Esophagus (tissue), 2 donors: ENCODE measurements at regions not wholly inside any gene's neighbourhood (a gene's known extent, or its start where the extent isn't known, plus 50 kb on each side); places are given as distances from the start of the nearest gene placed in this dataset.
"Not testable (repeated sequence)": the region's sequence is repeated elsewhere in the genome, so short reads cannot be mapped to it uniquely, and the experiment has no call there.

Experiments
- H3K27ac ChIP-seq, 2 donors: one replicate each; pipeline ENCODE4 v1.5.1; 2013; ENCODE audit warnings: low read depth in 2 of 2, mild to moderate bottlenecking in 2 of 2, inconsistent platforms in 1 of 2, low read length in 1 of 2, moderate library complexity in 1 of 2
- H3K27me3 ChIP-seq, 2 donors: one replicate each; pipeline ENCODE4 v1.6.1; 2013; ENCODE audit warnings: low read length in 2 of 2, control low read depth in 1 of 2, mild to moderate bottlenecking in 1 of 2; ENCODE audit not compliant: insufficient read depth in 2 of 2, control insufficient read depth in 1 of 2
- H3K36me3 ChIP-seq, 2 donors: one replicate each; pipeline ENCODE4 v1.6.1; 2013; ENCODE audit warnings: low read length in 1 of 2; ENCODE audit not compliant: control insufficient read depth in 2 of 2, insufficient read depth in 2 of 2
- H3K4me1 ChIP-seq, 2 donors: one replicate each; pipeline ENCODE4 v1.6.1; 2013; ENCODE audit warnings: low read length in 1 of 2; ENCODE audit not compliant: control insufficient read depth in 2 of 2, insufficient read depth in 2 of 2
- H3K4me3 ChIP-seq, 2 donors: one replicate each; pipeline ENCODE4 v1.5.1; 2013; ENCODE audit warnings: low read length in 2 of 2, mild to moderate bottlenecking in 2 of 2, low read depth in 1 of 2, moderate library complexity in 1 of 2
- H3K9me3 ChIP-seq, 2 donors: one replicate each; pipeline ENCODE4 v1.6.1; 2013; ENCODE audit warnings: mild to moderate bottlenecking in 2 of 2, low read depth in 1 of 2, low read length in 1 of 2, moderate library complexity in 1 of 2; ENCODE audit not compliant: control insufficient read depth in 2 of 2, insufficient read depth in 1 of 2
- WGBS, 2 donors: extraction: QIAGEN DNeasy Blood & Tissue Kit; methylation state at CpG; one replicate each; pipeline ENCODE4 v1.1.7; 2013; 5-methylcytosine and 5-hydroxymethylcytosine counted together
- donor health status: healthy with polysubstance abuse.
- donor health status: Bipolar disorder and iron deficiency.

- no peak overlapping the region for H3K4me3 ChIP-seq
- H3K27ac ChIP-seq: no peak overlapping the region
- no peaks in the 10 kb centered on the region for H3K4me1 ChIP-seq
- no peaks in the 10 kb centered on the region for H3K27me3 ChIP-seq
- WGBS, 2 donors: 93 to 94% methylated on average over 21 to 23 of the region's 23 CpGs
- no peaks in the 10 kb centered on the region for H3K9me3 ChIP-seq
- no peaks in the 10 kb centered on the region for H3K36me3 ChIP-seq
These were observed 474.3 kb downstream of the MID1IP1 start for GRCh38 chrX:39275500-39276068.

- not testable (repeated sequence) for H3K4me3 ChIP-seq, H3K27ac ChIP-seq, H3K36me3 ChIP-seq, H3K4me1 ChIP-seq, H3K9me3 ChIP-seq, H3K27me3 ChIP-seq
- 95 to 98% methylated on average over 11 to 42 of the region's 46 CpGs for WGBS, 2 donors
These were observed 476.6 kb downstream of the MID1IP1 start for GRCh38 chrX:39277685-39278390.

GRCh38 chrX:39283239-39283638, 482.0 kb downstream of the MID1IP1 start:
- Histone ChIP-seq H3K27ac (no peak overlapping the region), H3K4me3 (no peak overlapping the region), H3K27me3 (no peaks in the 10 kb centered on the region), H3K9me3 (no peaks in the 10 kb centered on the region), H3K36me3 (no peaks in the 10 kb centered on the region), H3K4me1 (peaks cover 0 to 4% of the 10 kb centered on the region in 2 donors)

GRCh38 chrX:39288592-39288991, 487.3 kb downstream of the MID1IP1 start:
- no peak overlapping the region for H3K27ac ChIP-seq
- no peaks in the 10 kb centered on the region for H3K27me3 ChIP-seq
- H3K4me1 ChIP-seq: peaks cover 0 to 4% of the 10 kb centered on the region in 2 donors
- no peaks in the 10 kb centered on the region for H3K9me3 ChIP-seq
- WGBS, 2 donors: 82 to 92% methylated on average over 3 of the region's 3 CpGs
- no peaks in the 10 kb centered on the region for H3K36me3 ChIP-seq
- H3K4me3 ChIP-seq: no peak overlapping the region

- no peaks in the 10 kb centered on the region for H3K36me3 ChIP-seq
- no peaks in the 10 kb centered on the region for H3K27me3 ChIP-seq
- H3K4me3 ChIP-seq: no peak overlapping the region
- WGBS, 2 donors: 83 to 91% methylated on average over 4 of the region's 4 CpGs
- no peak overlapping the region for H3K27ac ChIP-seq
- H3K4me1 ChIP-seq: peaks cover 0 to 4% of the 10 kb centered on the region in 2 donors
- no peaks in the 10 kb centered on the region for H3K9me3 ChIP-seq
These were observed 488.6 kb downstream of the MID1IP1 start for GRCh38 chrX:39289827-39290226.

GRCh38 chrX:39293203-39293602, 491.9 kb downstream of the MID1IP1 start:
- Histone ChIP-seq H3K27ac (no peak overlapping the region), H3K27me3 (no peaks in the 10 kb centered on the region), H3K36me3 (no peaks in the 10 kb centered on the region), H3K4me1 (no peaks in the 10 kb centered on the region), H3K4me3 (no peak overlapping the region), H3K9me3 (no peaks in the 10 kb centered on the region)
- 73 to 83% methylated on average over 3 of the region's 3 CpGs for WGBS, 2 donors

- Histone ChIP-seq H3K27me3 (no peaks in the 10 kb centered on the region), H3K9me3 (no peaks in the 10 kb centered on the region), H3K27ac (no peak overlapping the region), H3K36me3 (no peaks in the 10 kb centered on the region), H3K4me3 (no peak overlapping the region), H3K4me1 (no peaks in the 10 kb centered on the region)
- WGBS, 2 donors: 84 to 88% methylated on average over 5 of the region's 5 CpGs
These were observed 495.2 kb downstream of the MID1IP1 start for GRCh38 chrX:39296472-39296871.

- Histone ChIP-seq H3K27ac (no peak overlapping the region), H3K36me3 (no peaks in the 10 kb centered on the region), H3K27me3 (no peaks in the 10 kb centered on the region), H3K4me1 (no peaks in the 10 kb centered on the region), H3K9me3 (no peaks in the 10 kb centered on the region), H3K4me3 (no peak overlapping the region)
- WGBS, 2 donors: 92 to 94% methylated on average over 2 of the region's 2 CpGs
These were observed 497.6 kb downstream of the MID1IP1 start for GRCh38 chrX:39298821-39299220.

- Histone ChIP-seq H3K9me3 (no peaks in the 10 kb centered on the region), H3K4me1 (no peaks in the 10 kb centered on the region), H3K36me3 (no peaks in the 10 kb centered on the region), H3K4me3 (no peak overlapping the region), H3K27ac (no peak overlapping the region), H3K27me3 (no peaks in the 10 kb centered on the region)
- WGBS, 2 donors: 43 to 66% methylated on average over 2 of the region's 2 CpGs
These were observed 498.4 kb downstream of the MID1IP1 start for GRCh38 chrX:39299615-39300014.

- Histone ChIP-seq H3K9me3 (no peaks in the 10 kb centered on the region), H3K4me3 (no peak overlapping the region), H3K27me3 (no peaks in the 10 kb centered on the region), H3K4me1 (no peaks in the 10 kb centered on the region), H3K27ac (no peak overlapping the region), H3K36me3 (no peaks in the 10 kb centered on the region)
- WGBS, 2 donors: 57 to 88% methylated on average over 1 of the region's 1 CpG
These were observed 499.8 kb downstream of the MID1IP1 start for GRCh38 chrX:39301036-39301435.
